DOHH2 (cell line): ENCODE measurements at regions not wholly inside any gene's neighbourhood (a gene's known extent, or its start where the extent isn't known, plus 50 kb on each side); places are given as distances from the start of the nearest gene placed in this dataset.

ENCODE experiments used
- CTCF ChIP-seq: fragments of 200-600 bp; sonication (generic); IDR thresholded peaks from one replicate; pipeline ENCODE4 v1.5.1; 2014; ENCODE audit warnings: antibody characterized with exemption, mild to moderate bottlenecking, low read depth, low read length; ENCODE audit not compliant: poor library complexity, severe bottlenecking
- EZH2phosphoT487 ChIP-seq: fragments of 200-600 bp; sonication (generic); IDR thresholded peaks from 2 replicates; pipeline ENCODE4 v1.6.1; 2017; ENCODE audit warnings: borderline replicate concordance, mild to moderate bottlenecking, antibody characterized with exemption, low read length, moderate library complexity, mixed read lengths

GRCh38 chr5:104139840-104140239, 577.3 kb upstream of the NUDT12 start:
- TF ChIP-seq CTCF (no peak), EZH2phosphoT487 (no peak)
